ENCODE measurements at regions not wholly inside any gene's neighbourhood (a gene's known extent, or its start where the extent isn't known, plus 50 kb on each side); places are given as distances from the start of the nearest gene placed in this dataset.

GRCh38 chr3:24981309-24981708 lies 446.8 kb upstream of the RARB start:
- Histone ChIP-seq H3K36me3 (ENCODE audit: insufficient read depth, low read length) (no peaks in the 10 kb centered on the region), H3K4me2 (ENCODE audit: low read length) (no peak overlapping the region), H3K4me3 (ENCODE audit: low read length) (no peak overlapping the region), H3K9ac (ENCODE audit: low read depth, low read length) (no peak overlapping the region), H3K9me3 (replicated peaks; ENCODE audit: low read length) (no peaks in the 10 kb centered on the region), H3K4me1 (ENCODE audit: control insufficient read depth, insufficient read depth, low read length) (no peaks in the 10 kb centered on the region), H3K27me3 (ENCODE audit: control insufficient read depth, insufficient read depth, low read length) (no peaks in the 10 kb centered on the region)

GRCh38 chr3:24981924-24982323 lies 446.1 kb upstream of the RARB start:
- Histone ChIP-seq H3K27me3 (ENCODE audit: control insufficient read depth, insufficient read depth, low read length) (no peaks in the 10 kb centered on the region), H3K4me2 (ENCODE audit: low read length) (no peak overlapping the region), H3K36me3 (ENCODE audit: insufficient read depth, low read length) (no peaks in the 10 kb centered on the region), H3K4me1 (ENCODE audit: control insufficient read depth, insufficient read depth, low read length) (no peaks in the 10 kb centered on the region), H3K4me3 (ENCODE audit: low read length) (no peak overlapping the region), H3K9ac (ENCODE audit: low read depth, low read length) (no peak overlapping the region), H3K9me3 (replicated peaks; ENCODE audit: low read length) (no peaks in the 10 kb centered on the region)

GRCh38 chr3:24985668-24986067 lies 442.4 kb upstream of the RARB start:
- H3K36me3 ChIP-seq (ENCODE audit: insufficient read depth, low read length) = no peaks in the 10 kb centered on the region
- H3K9me3 ChIP-seq (replicated peaks; ENCODE audit: low read length) = no peaks in the 10 kb centered on the region
- H3K4me2 ChIP-seq (ENCODE audit: low read length) = no peak overlapping the region
- no peaks in the 10 kb centered on the region for H3K27me3 ChIP-seq (ENCODE audit: control insufficient read depth, insufficient read depth, low read length)
- no peak overlapping the region for H3K9ac ChIP-seq (ENCODE audit: low read depth, low read length)
- H3K4me1 ChIP-seq (ENCODE audit: control insufficient read depth, insufficient read depth, low read length) = no peaks in the 10 kb centered on the region
- no peak overlapping the region for H3K4me3 ChIP-seq (ENCODE audit: low read length)

GRCh38 chr3:24986612-24987011 lies 441.5 kb upstream of the RARB start:
- no peak overlapping the region for H3K4me2 ChIP-seq (ENCODE audit: low read length)
- no peaks in the 10 kb centered on the region for H3K4me1 ChIP-seq (ENCODE audit: control insufficient read depth, insufficient read depth, low read length)
- H3K36me3 ChIP-seq (ENCODE audit: insufficient read depth, low read length) = no peaks in the 10 kb centered on the region
- H3K27me3 ChIP-seq (ENCODE audit: control insufficient read depth, insufficient read depth, low read length) = no peaks in the 10 kb centered on the region
- no peak overlapping the region for H3K4me3 ChIP-seq (ENCODE audit: low read length)
- H3K9ac ChIP-seq (ENCODE audit: low read depth, low read length) = no peak overlapping the region
- no peaks in the 10 kb centered on the region for H3K9me3 ChIP-seq (replicated peaks; ENCODE audit: low read length)

GRCh38 chr3:24999357-24999756 lies 428.7 kb upstream of the RARB start:
- Histone ChIP-seq H3K9ac (ENCODE audit: low read depth, low read length) (no peak overlapping the region), H3K9me3 (replicated peaks; ENCODE audit: low read length) (no peaks in the 10 kb centered on the region), H3K4me1 (ENCODE audit: control insufficient read depth, insufficient read depth, low read length) (no peaks in the 10 kb centered on the region), H3K4me3 (ENCODE audit: low read length) (no peak overlapping the region), H3K4me2 (ENCODE audit: low read length) (no peak overlapping the region), H3K36me3 (ENCODE audit: insufficient read depth, low read length) (no peaks in the 10 kb centered on the region), H3K27me3 (ENCODE audit: control insufficient read depth, insufficient read depth, low read length) (no peaks in the 10 kb centered on the region)

GRCh38 chr3:25000971-25001591 lies 427.0 kb upstream of the RARB start:
- H3K9ac ChIP-seq (ENCODE audit: low read depth, low read length) = no peak overlapping the region
- H3K27me3 ChIP-seq (ENCODE audit: control insufficient read depth, insufficient read depth, low read length) = no peaks in the 10 kb centered on the region
- no peak overlapping the region for H3K4me3 ChIP-seq (ENCODE audit: low read length)
- H3K36me3 ChIP-seq (ENCODE audit: insufficient read depth, low read length) = no peaks in the 10 kb centered on the region
- no peaks in the 10 kb centered on the region for H3K9me3 ChIP-seq (replicated peaks; ENCODE audit: low read length)
- no peaks in the 10 kb centered on the region for H3K4me1 ChIP-seq (ENCODE audit: control insufficient read depth, insufficient read depth, low read length)
- no peak overlapping the region for H3K4me2 ChIP-seq (ENCODE audit: low read length)

- H3K36me3 ChIP-seq (ENCODE audit: insufficient read depth, low read length) = no peaks in the 10 kb centered on the region
- H3K4me2 ChIP-seq (ENCODE audit: low read length) = no peak overlapping the region
Measured at GRCh38 chr3:25002052-25002451, 426.0 kb upstream of the RARB start.

GRCh38 chr3:25007974-25008658 lies 419.9 kb upstream of the RARB start:
- no peaks in the 10 kb centered on the region for H3K4me1 ChIP-seq (ENCODE audit: control insufficient read depth, insufficient read depth, low read length)
- H3K4me3 ChIP-seq (ENCODE audit: low read length) = no peak overlapping the region
- no peaks in the 10 kb centered on the region for H3K36me3 ChIP-seq (ENCODE audit: insufficient read depth, low read length)
- no peak overlapping the region for H3K9ac ChIP-seq (ENCODE audit: low read depth, low read length)
- H3K4me2 ChIP-seq (ENCODE audit: low read length) = no peak overlapping the region
- H3K27me3 ChIP-seq (ENCODE audit: control insufficient read depth, insufficient read depth, low read length) = no peaks in the 10 kb centered on the region
- H3K9me3 ChIP-seq (replicated peaks; ENCODE audit: low read length) = no peaks in the 10 kb centered on the region

More at GRCh38 chr3:25002052-25002451, 426.0 kb upstream of the RARB start:
- Histone ChIP-seq H3K4me1 (ENCODE audit: control insufficient read depth, insufficient read depth, low read length) (no peaks in the 10 kb centered on the region), H3K4me3 (ENCODE audit: low read length) (no peak overlapping the region), H3K27me3 (ENCODE audit: control insufficient read depth, insufficient read depth, low read length) (no peaks in the 10 kb centered on the region), H3K9ac (ENCODE audit: low read depth, low read length) (no peak overlapping the region), H3K9me3 (replicated peaks; ENCODE audit: low read length) (no peaks in the 10 kb centered on the region)

- Histone ChIP-seq H3K27me3 (ENCODE audit: control insufficient read depth, insufficient read depth, low read length) (no peaks in the 10 kb centered on the region), H3K9ac (ENCODE audit: low read depth, low read length) (no peak overlapping the region), H3K9me3 (replicated peaks; ENCODE audit: low read length) (no peaks in the 10 kb centered on the region), H3K36me3 (ENCODE audit: insufficient read depth, low read length) (no peaks in the 10 kb centered on the region), H3K4me3 (ENCODE audit: low read length) (no peak overlapping the region), H3K4me2 (ENCODE audit: low read length) (no peak overlapping the region), H3K4me1 (ENCODE audit: control insufficient read depth, insufficient read depth, low read length) (no peaks in the 10 kb centered on the region)
Measured at GRCh38 chr3:25009665-25010064, 418.4 kb upstream of the RARB start.

GRCh38 chr3:25015599-25015998 lies 412.5 kb upstream of the RARB start:
- no peaks in the 10 kb centered on the region for H3K4me1 ChIP-seq (ENCODE audit: control insufficient read depth, insufficient read depth, low read length)
- no peak overlapping the region for H3K9ac ChIP-seq (ENCODE audit: low read depth, low read length)
- H3K36me3 ChIP-seq (ENCODE audit: insufficient read depth, low read length) = no peaks in the 10 kb centered on the region
- H3K27me3 ChIP-seq (ENCODE audit: control insufficient read depth, insufficient read depth, low read length) = no peaks in the 10 kb centered on the region
- no peak overlapping the region for H3K4me2 ChIP-seq (ENCODE audit: low read length)
- no peak overlapping the region for H3K4me3 ChIP-seq (ENCODE audit: low read length)
- no peaks in the 10 kb centered on the region for H3K9me3 ChIP-seq (replicated peaks; ENCODE audit: low read length)

GRCh38 chr3:25018909-25019308 lies 409.2 kb upstream of the RARB start:
- H3K9ac ChIP-seq (ENCODE audit: low read depth, low read length) = no peak overlapping the region

GRCh38 chr3:25019506-25019905 lies 408.6 kb upstream of the RARB start:
- H3K9me3 ChIP-seq (replicated peaks; ENCODE audit: low read length) = no peaks in the 10 kb centered on the region
- no peaks in the 10 kb centered on the region for H3K27me3 ChIP-seq (ENCODE audit: control insufficient read depth, insufficient read depth, low read length)
- H3K36me3 ChIP-seq (ENCODE audit: insufficient read depth, low read length) = no peaks in the 10 kb centered on the region
- H3K4me3 ChIP-seq (ENCODE audit: low read length) = no peak overlapping the region
- H3K4me1 ChIP-seq (ENCODE audit: control insufficient read depth, insufficient read depth, low read length) = no peaks in the 10 kb centered on the region
- H3K9ac ChIP-seq (ENCODE audit: low read depth, low read length) = no peak overlapping the region
- H3K4me2 ChIP-seq (ENCODE audit: low read length) = no peak overlapping the region

More at GRCh38 chr3:25018909-25019308, 409.2 kb upstream of the RARB start:
- Histone ChIP-seq H3K4me1 (ENCODE audit: control insufficient read depth, insufficient read depth, low read length) (no peaks in the 10 kb centered on the region), H3K9me3 (replicated peaks; ENCODE audit: low read length) (no peaks in the 10 kb centered on the region), H3K27me3 (ENCODE audit: control insufficient read depth, insufficient read depth, low read length) (no peaks in the 10 kb centered on the region), H3K4me2 (ENCODE audit: low read length) (no peak overlapping the region), H3K4me3 (ENCODE audit: low read length) (no peak overlapping the region), H3K36me3 (ENCODE audit: insufficient read depth, low read length) (no peaks in the 10 kb centered on the region)
